CD4-positive, alpha-beta T cell treated with Interleukin-4 for 1 hour (primary cell): ENCODE measurements at regions not wholly inside any gene's neighbourhood (a gene's known extent, or its start where the extent isn't known, plus 50 kb on each side); places are given as distances from the start of the nearest gene placed in this dataset.
"Not testable (repeated sequence)": the region's sequence is repeated elsewhere in the genome, so short reads cannot be mapped to it uniquely, and the experiment has no call there.

Source experiments
- DNase-seq, 2 donors: peaks; one replicate each; pipeline ENCODE4 v3.0.0-alpha.2; 2020 to 2022

- no peak for DNase-seq
Observed at GRCh38 chr5:90284375-90284774, 125.2 kb downstream of the CETN3 start.

GRCh38 chr5:90279091-90279490 lies 130.5 kb downstream of the CETN3 start:
- DNase-seq, result no peak

GRCh38 chr5:90274216-90274615 lies 135.3 kb downstream of the CETN3 start:
- no peak for DNase-seq

GRCh38 chr5:90267646-90268045 lies 141.9 kb downstream of the CETN3 start:
- no peak for DNase-seq

- no peak for DNase-seq
Observed at GRCh38 chr5:90265545-90265857, 144.1 kb downstream of the CETN3 start.

- DNase-seq, result peak; percentile 40 to 54
Observed at GRCh38 chr5:90264689-90265544, 144.6 kb downstream of the CETN3 start.

- no peak for DNase-seq
Observed at GRCh38 chr5:90263102-90263820, 146.3 kb downstream of the CETN3 start.

- DNase-seq, result no peak
Observed at GRCh38 chr5:90251447-90251846, 158.1 kb downstream of the CETN3 start.

- DNase-seq, result no peak
Observed at GRCh38 chr5:90248640-90249039, 160.9 kb downstream of the CETN3 start.

GRCh38 chr5:90243848-90244247 lies 165.7 kb downstream of the CETN3 start:
- DNase-seq, result not testable (repeated sequence)

- DNase-seq, result no peak
Observed at GRCh38 chr5:90233476-90233875, 176.1 kb downstream of the CETN3 start.

GRCh38 chr5:90231688-90232087 lies 177.9 kb downstream of the CETN3 start:
- DNase-seq, result no peak

GRCh38 chr5:90227683-90228082 lies 181.9 kb downstream of the CETN3 start:
- no peak for DNase-seq

GRCh38 chr5:90226433-90227099 lies 183.0 kb downstream of the CETN3 start:
- DNase-seq, result no peak

GRCh38 chr5:90224342-90224741 lies 185.2 kb downstream of the CETN3 start:
- DNase-seq, result no peak

GRCh38 chr5:90223756-90224155 lies 185.8 kb downstream of the CETN3 start:
- no peak for DNase-seq

- no peak for DNase-seq
Observed at GRCh38 chr5:90221951-90222350, 187.6 kb downstream of the CETN3 start.

- no peak for DNase-seq
Observed at GRCh38 chr5:90220554-90220953, 189.0 kb downstream of the CETN3 start.

GRCh38 chr5:90214991-90215390 lies 194.6 kb downstream of the CETN3 start:
- DNase-seq, result no peak

GRCh38 chr5:90208323-90208722 lies 201.2 kb downstream of the CETN3 start:
- DNase-seq, result not testable (repeated sequence)

GRCh38 chr5:90201923-90202322 lies 207.6 kb downstream of the CETN3 start:
- no peak for DNase-seq

GRCh38 chr5:90193185-90193822 lies 216.3 kb downstream of the CETN3 start:
- no peak for DNase-seq

- DNase-seq, result no peak
Observed at GRCh38 chr5:90191352-90192045, 218.1 kb downstream of the CETN3 start.
